NCI-H446 treated with DMSO at 0.1 percent for 48 hours (cell line): ENCODE measurements at regions not wholly inside any gene's neighbourhood (a gene's known extent, or its start where the extent isn't known, plus 50 kb on each side); places are given as distances from the start of the nearest gene placed in this dataset.
A peak's percentile ranks its signal among the peaks of the same experiment; 100 is the strongest.
"Not testable (repeated sequence)": the region's sequence is repeated elsewhere in the genome, so short reads cannot be mapped to it uniquely, and the experiment has no call there.

Experiments
- DNase-seq: peaks from one replicate; lab custom pipeline; 2025; lab: John Stamatoyannopoulos, UW

- DNase-seq: peak; percentile 51
Observed at GRCh38 chr1:96865731-96866685, 144.4 kb downstream of the PTBP2 start.

GRCh38 chr1:96872757-96873156, 151.2 kb downstream of the PTBP2 start:
- no peak for DNase-seq

- no peak for DNase-seq
Observed at GRCh38 chr1:96878640-96879039, 157.1 kb downstream of the PTBP2 start.

GRCh38 chr1:96880626-96881025, 159.0 kb downstream of the PTBP2 start:
- DNase-seq: no peak

- no peak for DNase-seq
Observed at GRCh38 chr1:96882096-96882495, 160.5 kb downstream of the PTBP2 start.

- no peak for DNase-seq
Observed at GRCh38 chr1:96886474-96886873, 164.9 kb downstream of the PTBP2 start.

GRCh38 chr1:96887501-96887900, 165.9 kb downstream of the PTBP2 start:
- no peak for DNase-seq

GRCh38 chr1:96901783-96902363, 180.3 kb downstream of the PTBP2 start:
- no peak for DNase-seq

- DNase-seq: no peak
Observed at GRCh38 chr1:96912248-96912647, 190.7 kb downstream of the PTBP2 start.

GRCh38 chr1:96915701-96916100, 194.1 kb downstream of the PTBP2 start:
- not testable (repeated sequence) for DNase-seq

GRCh38 chr1:96918406-96918805, 196.8 kb downstream of the PTBP2 start:
- no peak for DNase-seq

GRCh38 chr1:96922181-96922580, 200.6 kb downstream of the PTBP2 start:
- peak; percentile 16 for DNase-seq

GRCh38 chr1:96923753-96924152, 202.2 kb downstream of the PTBP2 start:
- DNase-seq: no peak

- no peak for DNase-seq
Observed at GRCh38 chr1:96926176-96926575, 204.6 kb downstream of the PTBP2 start.

GRCh38 chr1:96927125-96927524, 205.5 kb downstream of the PTBP2 start:
- no peak for DNase-seq

- DNase-seq: no peak
Observed at GRCh38 chr1:96931136-96931535, 209.6 kb downstream of the PTBP2 start.

GRCh38 chr1:96934282-96934681, 212.7 kb downstream of the PTBP2 start:
- DNase-seq: peak; percentile 26

GRCh38 chr1:96944432-96945092, 223.0 kb downstream of the PTBP2 start:
- DNase-seq: no peak

GRCh38 chr1:96945509-96946084, 224.0 kb downstream of the PTBP2 start:
- DNase-seq: no peak

GRCh38 chr1:96955307-96956012, 233.9 kb downstream of the PTBP2 start:
- DNase-seq: no peak

GRCh38 chr1:96962216-96962615, 240.6 kb downstream of the PTBP2 start:
- no peak for DNase-seq

GRCh38 chr1:96962751-96963211, 241.2 kb downstream of the PTBP2 start:
- no peak for DNase-seq
